Type B pancreatic cell (in vitro differentiated cells): ENCODE measurements at regions not wholly inside any gene's neighbourhood (a gene's known extent, or its start where the extent isn't known, plus 50 kb on each side); places are given as distances from the start of the nearest gene placed in this dataset.
A peak's percentile ranks its signal among the peaks of the same experiment; 100 is the strongest.

Experiments used
- DNase-seq: peaks from one replicate; pipeline ENCODE4 v3.0.0; 2021; ENCODE audit warnings: mixed read lengths; ENCODE audit not compliant: unreplicated experiment; ENCODE audit errors: extremely low spot score
- H3K27ac Mint-ChIP-seq: 2 replicates; pipeline ENCODE4 v1.8.0; 2021; ENCODE audit warnings: mild to moderate bottlenecking, mixed read lengths
- H3K27me3 Mint-ChIP-seq: 2 replicates; pipeline ENCODE4 v1.8.0; 2021; ENCODE audit warnings: mixed read lengths
- H3K36me3 Mint-ChIP-seq: 2 replicates; pipeline ENCODE4 v1.8.0; 2021; ENCODE audit warnings: mixed read lengths
- H3K4me1 Mint-ChIP-seq: one replicate; pipeline ENCODE4 v1.8.0; 2021; ENCODE audit warnings: mixed read lengths; ENCODE audit not compliant: unreplicated experiment
- H3K4me3 Mint-ChIP-seq: 2 replicates; pipeline ENCODE4 v1.8.0; 2021; ENCODE audit warnings: mild to moderate bottlenecking, mixed read lengths
- H3K9me3 Mint-ChIP-seq: 2 replicates; pipeline ENCODE4 v1.8.0; 2021; ENCODE audit warnings: mixed read lengths
- TF ChIP-seq, protein P1 (sequence below): fragments of 200-600 bp; sonication (generic); conservative IDR thresholded peaks from 2 replicates; pipeline ENCODE4 v1.5.0; 2021; ENCODE audit warnings: antibody characterized with exemption, mild to moderate bottlenecking

DNA sequence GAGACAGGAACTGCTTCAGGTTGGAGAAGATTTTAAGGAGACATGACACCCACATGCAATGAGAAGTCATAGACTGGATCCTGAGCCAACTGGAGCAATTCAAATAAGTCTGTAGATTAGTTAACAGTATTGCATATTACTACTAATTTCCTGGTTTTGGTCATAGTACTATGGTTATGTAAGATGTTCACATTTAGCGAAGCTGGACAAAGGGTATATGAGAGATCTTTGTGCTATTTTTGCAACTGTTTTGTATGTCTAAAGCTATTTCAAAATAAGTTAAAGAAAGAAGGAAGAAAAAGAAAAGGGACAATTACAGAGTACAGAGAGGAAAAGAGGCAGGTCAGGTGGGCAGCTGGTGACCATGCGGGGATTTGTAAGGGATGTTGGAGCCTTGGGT, 116.5 kb upstream of the SVIL start:
- TF ChIP-seq, protein P1, sequence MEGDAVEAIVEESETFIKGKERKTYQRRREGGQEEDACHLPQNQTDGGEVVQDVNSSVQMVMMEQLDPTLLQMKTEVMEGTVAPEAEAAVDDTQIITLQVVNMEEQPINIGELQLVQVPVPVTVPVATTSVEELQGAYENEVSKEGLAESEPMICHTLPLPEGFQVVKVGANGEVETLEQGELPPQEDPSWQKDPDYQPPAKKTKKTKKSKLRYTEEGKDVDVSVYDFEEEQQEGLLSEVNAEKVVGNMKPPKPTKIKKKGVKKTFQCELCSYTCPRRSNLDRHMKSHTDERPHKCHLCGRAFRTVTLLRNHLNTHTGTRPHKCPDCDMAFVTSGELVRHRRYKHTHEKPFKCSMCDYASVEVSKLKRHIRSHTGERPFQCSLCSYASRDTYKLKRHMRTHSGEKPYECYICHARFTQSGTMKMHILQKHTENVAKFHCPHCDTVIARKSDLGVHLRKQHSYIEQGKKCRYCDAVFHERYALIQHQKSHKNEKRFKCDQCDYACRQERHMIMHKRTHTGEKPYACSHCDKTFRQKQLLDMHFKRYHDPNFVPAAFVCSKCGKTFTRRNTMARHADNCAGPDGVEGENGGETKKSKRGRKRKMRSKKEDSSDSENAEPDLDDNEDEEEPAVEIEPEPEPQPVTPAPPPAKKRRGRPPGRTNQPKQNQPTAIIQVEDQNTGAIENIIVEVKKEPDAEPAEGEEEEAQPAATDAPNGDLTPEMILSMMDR, result no peak
- DNase-seq, result no peak
- H3K4me1 Mint-ChIP-seq, result peaks cover 4% of the 10 kb centered on the region
- H3K27ac Mint-ChIP-seq, result no peak overlapping the region
- peaks cover 5% of the 10 kb centered on the region for H3K9me3 Mint-ChIP-seq
- no peaks in the 10 kb centered on the region for H3K27me3 Mint-ChIP-seq
- peaks cover 5% of the 10 kb centered on the region for H3K36me3 Mint-ChIP-seq
- no peak overlapping the region for H3K4me3 Mint-ChIP-seq

DNA sequence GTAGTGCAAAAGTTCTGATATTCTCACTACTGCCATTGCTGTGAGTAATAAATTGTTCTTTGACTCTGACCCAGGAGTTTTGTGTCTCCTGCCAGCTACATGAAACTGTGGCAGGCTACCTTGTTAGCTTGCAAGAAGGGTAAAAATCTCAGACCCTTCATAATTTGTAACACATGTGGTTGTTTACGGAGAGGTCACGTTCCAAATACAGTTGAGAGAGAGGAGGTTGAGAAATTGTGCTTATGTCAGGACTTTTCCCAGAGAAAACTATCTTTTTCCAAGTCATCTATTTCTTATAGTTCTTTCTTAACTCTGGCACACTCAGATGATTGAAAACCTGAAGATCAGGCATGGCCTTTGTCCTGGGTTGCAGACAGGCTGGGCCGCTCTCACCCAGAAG, 114.4 kb upstream of the SVIL start:
- Mint-ChIP-seq H3K4me3 (no peak overlapping the region), H3K9me3 (peaks cover 5% of the 10 kb centered on the region), H3K36me3 (peaks cover 5% of the 10 kb centered on the region), H3K27me3 (no peaks in the 10 kb centered on the region), H3K27ac (no peak overlapping the region), H3K4me1 (peaks cover 13% of the 10 kb centered on the region)
- DNase-seq, result no peak
- TF ChIP-seq, protein P1, result no peak

- H3K36me3 Mint-ChIP-seq, result peaks cover 5% of the 10 kb centered on the region
These were observed 113.4 kb upstream of the SVIL start for GRCh38 chr10:29748109-29748650.

DNA sequence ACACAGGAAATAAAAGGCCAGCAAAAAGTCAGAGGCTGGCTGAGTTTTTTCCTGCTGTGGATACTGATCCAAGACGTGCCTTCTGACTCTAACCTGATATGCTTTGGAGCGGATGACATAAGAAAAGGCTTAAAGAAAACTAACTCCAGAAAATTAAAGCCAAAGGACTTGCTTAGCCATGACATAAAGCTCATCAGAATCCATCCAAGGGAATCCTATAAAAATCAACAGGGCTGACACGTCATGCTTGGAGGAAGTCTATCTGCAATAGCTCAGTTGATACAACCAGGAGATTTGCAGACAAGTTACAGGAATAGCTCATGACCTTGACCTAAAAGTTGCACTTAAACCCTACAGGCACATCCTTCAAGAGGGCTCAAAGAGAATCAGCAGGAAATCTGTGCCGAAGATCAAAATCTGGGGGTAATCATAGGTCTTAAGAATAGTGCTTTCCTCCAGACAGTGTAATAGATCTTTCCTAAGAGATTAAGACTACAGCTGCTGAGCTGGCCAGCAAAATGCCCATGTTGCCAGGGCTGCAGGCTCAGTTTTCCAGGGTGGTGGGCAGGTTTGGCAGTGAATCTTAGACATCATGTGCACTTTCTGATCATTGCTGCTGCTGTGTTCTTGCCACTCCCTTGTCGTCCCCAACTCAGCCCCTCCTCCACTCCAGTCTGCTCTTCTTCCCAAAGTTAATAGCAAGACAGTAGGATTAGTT, 111.5 kb upstream of the SVIL start:
- peaks cover 5% of the 10 kb centered on the region for H3K9me3 Mint-ChIP-seq
- peaks cover 5% of the 10 kb centered on the region for H3K36me3 Mint-ChIP-seq
- H3K27ac Mint-ChIP-seq, result peak overlapping the region; percentile 11
- TF ChIP-seq, protein P1, result no peak
- peak overlapping the region; percentile 48 for H3K4me3 Mint-ChIP-seq
- DNase-seq, result no peak
- H3K27me3 Mint-ChIP-seq, result no peaks in the 10 kb centered on the region
- peaks cover 22% of the 10 kb centered on the region for H3K4me1 Mint-ChIP-seq

More at GRCh38 chr10:29748109-29748650, 113.4 kb upstream of the SVIL start:
- no peak for DNase-seq
- peaks cover 17% of the 10 kb centered on the region for H3K4me1 Mint-ChIP-seq
- H3K27me3 Mint-ChIP-seq, result no peaks in the 10 kb centered on the region
- H3K27ac Mint-ChIP-seq, result peak overlapping the region; percentile 7
- peak overlapping the region; percentile 50 for H3K4me3 Mint-ChIP-seq
- H3K9me3 Mint-ChIP-seq, result peaks cover 5% of the 10 kb centered on the region
- TF ChIP-seq, protein P1, result no peak

DNA sequence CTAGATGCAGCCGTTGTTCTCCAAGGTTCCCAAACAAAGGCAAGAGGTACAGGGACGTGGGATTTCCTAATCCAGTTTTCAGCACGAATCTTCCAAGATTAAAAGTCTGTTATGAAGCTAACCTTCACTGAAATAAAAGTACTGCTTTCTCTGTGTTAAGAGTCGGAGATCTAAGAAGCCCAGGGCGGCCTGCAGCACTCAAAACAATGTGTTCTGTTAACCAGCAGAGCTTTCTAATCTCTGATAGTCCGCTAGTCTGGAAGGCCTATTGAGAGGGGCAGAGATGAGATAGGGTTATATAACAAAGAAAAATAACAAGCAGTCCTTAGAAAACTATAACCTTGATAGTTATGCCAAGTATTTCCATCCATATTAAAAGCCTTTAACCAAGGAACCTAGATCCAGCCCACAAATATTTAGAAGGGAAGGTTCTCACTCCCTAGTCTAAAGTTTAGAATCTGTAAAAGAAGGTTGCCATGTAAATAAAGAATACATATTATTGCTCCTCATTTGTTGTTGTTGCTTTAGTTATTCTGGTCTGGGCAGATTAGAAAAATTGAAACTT, 106.3 kb upstream of the SVIL start:
- H3K9me3 Mint-ChIP-seq, result no peaks in the 10 kb centered on the region
- TF ChIP-seq, protein P1, result no peak
- no peaks in the 10 kb centered on the region for H3K36me3 Mint-ChIP-seq
- peaks cover 40% of the 10 kb centered on the region for H3K4me1 Mint-ChIP-seq
- DNase-seq, result no peak
- H3K4me3 Mint-ChIP-seq, result no peak overlapping the region
- H3K27ac Mint-ChIP-seq, result peak overlapping the region; percentile 7
- no peaks in the 10 kb centered on the region for H3K27me3 Mint-ChIP-seq
